ENCODE measurements at regions not wholly inside any gene's neighbourhood (a gene's known extent, or its start where the extent isn't known, plus 50 kb on each side); places are given as distances from the start of the nearest gene placed in this dataset.
"Not testable (repeated sequence)": the region's sequence is repeated elsewhere in the genome, so short reads cannot be mapped to it uniquely, and the experiment has no call there.

- H3K4me1 ChIP-seq; H3K27me3 ChIP-seq; H3K27ac ChIP-seq; H3K36me3 ChIP-seq; DNase-seq; H3K9me3 ChIP-seq (replicated peaks); H3K4me3 ChIP-seq: not testable (repeated sequence)
Observed at GRCh38 chr1:38180388-38180787, 133.8 kb upstream of the POU3F1 start.

DNA sequence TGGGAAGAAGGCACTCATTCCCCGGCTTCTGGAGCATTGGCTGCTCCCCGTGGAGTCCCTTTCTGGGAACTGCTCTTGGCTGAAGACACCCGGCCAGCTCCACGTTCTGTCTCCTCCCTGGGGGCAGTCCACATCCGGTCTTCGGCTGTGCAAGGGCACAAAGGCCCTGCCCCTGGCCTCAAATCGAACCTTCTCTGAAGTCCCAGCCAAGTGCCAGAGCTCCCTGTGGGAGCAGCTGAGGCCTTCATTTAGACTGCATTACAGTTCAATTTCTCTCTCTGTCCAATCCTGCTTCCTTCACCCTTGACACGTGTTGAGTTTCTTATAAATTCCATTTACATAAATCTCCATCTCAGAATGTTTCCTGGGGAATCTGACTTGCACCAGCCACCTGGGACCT, 132.9 kb upstream of the POU3F1 start:
- Histone ChIP-seq H3K4me3 (no peak overlapping the region), H3K27ac (no peak overlapping the region), H3K27me3 (peaks cover 6% of the 10 kb centered on the region), H3K9me3 (replicated peaks) (no peaks in the 10 kb centered on the region; the same call in 1 of the 2 replicates), H3K4me1 (no peaks in the 10 kb centered on the region), H3K36me3 (no peaks in the 10 kb centered on the region)
- DNase-seq: no peak

- Histone ChIP-seq H3K27ac (no peak overlapping the region), H3K36me3 (no peaks in the 10 kb centered on the region), H3K4me3 (no peak overlapping the region), H3K27me3 (peaks cover 5% of the 10 kb centered on the region; the same call in 1 of the 2 replicates), H3K9me3 (replicated peaks) (no peaks in the 10 kb centered on the region; the same call in 1 of the 2 replicates), H3K4me1 (no peaks in the 10 kb centered on the region)
- no peak for DNase-seq
Observed at GRCh38 chr1:38178216-38178615, 131.6 kb upstream of the POU3F1 start.

GRCh38 chr1:38175121-38175520, 128.5 kb upstream of the POU3F1 start:
- Histone ChIP-seq H3K4me3 (no peak overlapping the region), H3K9me3 (replicated peaks) (no peaks in the 10 kb centered on the region; the same call in 1 of the 2 replicates), H3K27me3 (peaks cover 5% of the 10 kb centered on the region; the same call in 1 of the 2 replicates), H3K36me3 (no peaks in the 10 kb centered on the region), H3K4me1 (no peaks in the 10 kb centered on the region), H3K27ac (no peak overlapping the region)
- DNase-seq: no peak

GRCh38 chr1:38173848-38174247, 127.3 kb upstream of the POU3F1 start:
- no peak for DNase-seq
- H3K27ac ChIP-seq: no peak overlapping the region
- no peaks in the 10 kb centered on the region for H3K9me3 ChIP-seq (replicated peaks)

GRCh38 chr1:38173157-38173831, 126.7 kb upstream of the POU3F1 start:
- DNase-seq: no peak
- no peak overlapping the region for H3K4me3 ChIP-seq

More at GRCh38 chr1:38173848-38174247, 127.3 kb upstream of the POU3F1 start:
- no peak overlapping the region for H3K4me3 ChIP-seq
- H3K36me3 ChIP-seq: no peaks in the 10 kb centered on the region
- H3K4me1 ChIP-seq: no peaks in the 10 kb centered on the region
- H3K27me3 ChIP-seq: peaks cover 2% of the 10 kb centered on the region; the same call in 1 of the 2 replicates

GRCh38 chr1:38169121-38169520, 122.5 kb upstream of the POU3F1 start:
- Histone ChIP-seq H3K4me3 (no peak overlapping the region), H3K9me3 (replicated peaks) (no peaks in the 10 kb centered on the region), H3K27ac (no peak overlapping the region), H3K36me3 (no peaks in the 10 kb centered on the region), H3K27me3 (no peaks in the 10 kb centered on the region), H3K4me1 (no peaks in the 10 kb centered on the region)
- no peak for DNase-seq

More at GRCh38 chr1:38173157-38173831, 126.7 kb upstream of the POU3F1 start:
- Histone ChIP-seq H3K27me3 (no peaks in the 10 kb centered on the region), H3K36me3 (no peaks in the 10 kb centered on the region), H3K27ac (no peak overlapping the region), H3K9me3 (replicated peaks) (no peaks in the 10 kb centered on the region), H3K4me1 (no peaks in the 10 kb centered on the region)

GRCh38 chr1:38168365-38168764, 121.8 kb upstream of the POU3F1 start:
- H3K9me3 ChIP-seq (replicated peaks): no peaks in the 10 kb centered on the region
- DNase-seq: no peak
- no peak overlapping the region for H3K4me3 ChIP-seq
- H3K4me1 ChIP-seq: no peaks in the 10 kb centered on the region
- no peak overlapping the region for H3K27ac ChIP-seq
- no peaks in the 10 kb centered on the region for H3K27me3 ChIP-seq
- no peaks in the 10 kb centered on the region for H3K36me3 ChIP-seq

GRCh38 chr1:38166461-38166860, 119.9 kb upstream of the POU3F1 start:
- Histone ChIP-seq H3K4me1 (no peaks in the 10 kb centered on the region), H3K9me3 (replicated peaks) (no peaks in the 10 kb centered on the region), H3K4me3 (no peak overlapping the region), H3K27me3 (peaks cover 2% of the 10 kb centered on the region; the same call in 1 of the 2 replicates), H3K36me3 (no peaks in the 10 kb centered on the region), H3K27ac (no peak overlapping the region)
- no peak for DNase-seq

DNA sequence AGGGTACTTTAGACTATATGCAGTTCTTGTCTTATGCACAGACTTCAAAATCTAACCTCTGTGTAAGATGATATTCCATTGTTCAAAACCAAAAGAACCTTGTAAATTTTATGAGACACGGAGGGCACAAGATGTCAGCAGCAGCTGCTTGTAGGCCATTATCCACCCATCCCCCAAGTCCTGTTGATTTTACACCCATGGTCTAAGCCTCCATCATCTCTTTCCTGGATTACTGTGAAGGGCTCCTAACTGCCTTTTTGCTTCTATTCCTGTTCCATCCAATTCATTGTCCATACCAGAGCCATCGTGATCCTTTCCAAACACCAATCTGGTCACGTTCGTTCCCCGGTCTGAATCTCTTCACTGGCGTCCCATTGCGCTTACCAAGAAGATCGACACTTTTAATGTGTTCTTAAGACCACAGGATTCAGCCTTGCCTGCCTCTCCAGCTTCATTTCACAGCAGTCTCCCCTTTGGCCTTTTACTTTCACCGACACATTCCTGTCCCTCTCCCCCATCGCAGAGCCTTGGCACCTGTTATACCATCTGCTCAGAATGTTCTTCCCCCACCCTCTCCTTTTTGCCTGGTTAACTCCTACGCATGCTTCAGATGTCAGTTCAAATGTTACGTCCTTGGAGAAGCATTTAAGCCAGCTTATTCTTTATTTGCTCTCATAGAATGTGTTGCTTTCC, 107.3 kb upstream of the POU3F1 start:
- H3K36me3 ChIP-seq: no peaks in the 10 kb centered on the region
- H3K4me3 ChIP-seq: peak overlapping the region; percentile 15; the same call in 1 of the 2 replicates
- peaks cover 22% of the 10 kb centered on the region for H3K4me1 ChIP-seq
- peak; percentile 64 to 78 for DNase-seq
- H3K27ac ChIP-seq: peak overlapping the region; percentile 39
- H3K27me3 ChIP-seq: no peaks in the 10 kb centered on the region
- H3K9me3 ChIP-seq (replicated peaks): peaks cover 8% of the 10 kb centered on the region; the same call in 1 of the 2 replicates

- Histone ChIP-seq H3K27ac (peak overlapping the region; percentile 39), H3K36me3 (no peaks in the 10 kb centered on the region), H3K4me3 (peak overlapping the region; percentile 15; the same call in 1 of the 2 replicates), H3K9me3 (replicated peaks) (peaks cover 8% of the 10 kb centered on the region; the same call in 1 of the 2 replicates), H3K27me3 (no peaks in the 10 kb centered on the region), H3K4me1 (peaks cover 22% of the 10 kb centered on the region)
- no peak for DNase-seq
Observed at GRCh38 chr1:38153066-38153777, 106.6 kb upstream of the POU3F1 start.

DNA sequence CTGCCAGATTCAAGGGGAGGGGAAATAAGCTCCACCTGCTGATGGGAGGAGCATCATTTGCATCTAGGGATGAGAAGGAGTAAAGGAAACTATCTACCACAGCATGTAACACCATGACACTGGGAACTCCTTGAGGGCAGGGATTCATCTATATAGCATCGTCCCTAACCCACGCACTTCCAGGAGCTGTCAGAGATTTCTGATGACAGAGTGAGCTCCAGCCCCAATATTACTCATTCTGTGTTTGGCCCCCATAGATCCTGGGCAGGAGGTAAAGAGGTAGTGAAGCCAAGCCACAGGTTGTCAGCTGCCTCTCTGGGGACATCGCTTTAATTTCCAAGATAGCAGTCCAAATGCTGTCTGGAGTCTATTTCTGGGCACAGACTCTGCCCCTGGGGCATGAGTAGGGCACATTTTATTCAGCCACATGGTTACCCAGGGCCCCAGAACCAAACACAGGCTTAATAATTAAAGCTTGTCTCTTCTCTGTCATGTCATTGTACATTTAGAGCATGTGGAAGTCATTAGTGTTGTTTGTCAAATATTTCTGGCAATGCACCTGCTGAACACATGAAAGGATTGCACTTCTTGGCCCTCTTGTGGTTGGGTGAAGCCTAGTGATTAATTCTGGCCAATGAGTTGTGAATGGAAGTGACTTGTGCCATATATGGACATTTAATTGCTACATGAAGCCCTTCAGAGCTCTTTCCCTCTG, 105.9 kb upstream of the POU3F1 start:
- no peak overlapping the region for H3K4me3 ChIP-seq
- H3K27me3 ChIP-seq: no peaks in the 10 kb centered on the region
- peaks cover 8% of the 10 kb centered on the region; the same call in 1 of the 2 replicates for H3K9me3 ChIP-seq (replicated peaks)
- H3K4me1 ChIP-seq: peaks cover 22% of the 10 kb centered on the region
- no peak overlapping the region for H3K27ac ChIP-seq
- DNase-seq: no peak
- no peaks in the 10 kb centered on the region for H3K36me3 ChIP-seq

- no peaks in the 10 kb centered on the region for H3K36me3 ChIP-seq
- peak; percentile 42 to 59 for DNase-seq
- H3K9me3 ChIP-seq (replicated peaks): peaks cover 8% of the 10 kb centered on the region; the same call in 1 of the 2 replicates
- no peak overlapping the region for H3K27ac ChIP-seq
- no peaks in the 10 kb centered on the region for H3K27me3 ChIP-seq
- H3K4me1 ChIP-seq: peaks cover 22% of the 10 kb centered on the region
- H3K4me3 ChIP-seq: no peak overlapping the region
Observed at GRCh38 chr1:38151399-38151798, 104.8 kb upstream of the POU3F1 start.

DNA sequence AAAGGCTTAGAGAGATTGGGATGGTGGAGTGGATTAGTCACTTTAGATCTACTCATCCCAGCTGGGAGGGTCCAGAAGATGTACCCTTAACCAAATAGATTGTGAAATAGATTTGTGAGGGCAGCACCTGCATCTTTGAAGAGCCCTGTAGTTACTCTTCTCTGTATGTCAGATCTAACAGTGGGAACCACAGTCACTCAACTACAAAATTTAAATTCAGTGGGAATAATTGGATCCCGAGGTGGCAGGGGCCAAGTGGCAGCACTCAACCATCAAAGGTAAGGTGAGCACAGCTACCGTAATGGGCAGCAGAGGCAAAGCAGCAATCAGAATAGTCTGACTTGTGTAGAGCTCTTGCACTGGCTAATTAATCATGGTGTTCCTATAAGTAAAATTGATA, 99.5 kb upstream of the POU3F1 start:
- not testable (repeated sequence) for H3K27ac ChIP-seq, H3K4me1 ChIP-seq, H3K36me3 ChIP-seq, H3K4me3 ChIP-seq, H3K27me3 ChIP-seq, DNase-seq
- H3K9me3 ChIP-seq (replicated peaks): peaks cover 10% of the 10 kb centered on the region

Data from SJCRH30 (cell line).